GM10266 (cell line): ENCODE measurements at regions not wholly inside any gene's neighbourhood (a gene's known extent, or its start where the extent isn't known, plus 50 kb on each side); places are given as distances from the start of the nearest gene placed in this dataset.

Experiments
- DNase-seq: peaks from one replicate; pipeline ENCODE4 v3.0.0; 2012; ENCODE audit errors: extremely low spot score
- TF ChIP-seq, protein P1 (sequence below): IDR thresholded peaks from 2 replicates; pipeline ENCODE4 v1.5.1; 2012; ENCODE audit warnings: mild to moderate bottlenecking, low read depth; ENCODE audit not compliant: control insufficient read depth, insufficient read depth; ENCODE audit errors: missing control alignments

DNA sequence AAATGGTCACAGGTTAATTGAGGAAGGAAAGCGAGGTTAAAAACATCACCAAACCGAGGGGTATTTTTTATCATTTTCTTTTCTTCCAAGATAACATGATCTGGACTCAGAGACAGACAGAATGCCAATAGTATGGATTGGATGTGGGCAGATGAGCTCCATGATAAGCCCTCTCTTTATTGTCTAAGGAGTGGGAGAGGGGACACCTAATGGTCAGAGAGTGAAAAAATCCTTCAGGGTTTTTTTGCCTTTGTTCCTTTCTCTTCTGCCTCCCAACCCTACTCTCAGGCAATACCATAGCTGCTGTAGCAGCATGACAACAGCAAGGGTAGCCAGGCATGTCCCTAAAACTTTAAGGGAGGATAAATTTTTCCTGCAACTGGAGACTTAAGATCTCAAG is 94.7 kb downstream of the DIRAS2 start:
- DNase-seq, result no peak
- TF ChIP-seq, protein P1, sequence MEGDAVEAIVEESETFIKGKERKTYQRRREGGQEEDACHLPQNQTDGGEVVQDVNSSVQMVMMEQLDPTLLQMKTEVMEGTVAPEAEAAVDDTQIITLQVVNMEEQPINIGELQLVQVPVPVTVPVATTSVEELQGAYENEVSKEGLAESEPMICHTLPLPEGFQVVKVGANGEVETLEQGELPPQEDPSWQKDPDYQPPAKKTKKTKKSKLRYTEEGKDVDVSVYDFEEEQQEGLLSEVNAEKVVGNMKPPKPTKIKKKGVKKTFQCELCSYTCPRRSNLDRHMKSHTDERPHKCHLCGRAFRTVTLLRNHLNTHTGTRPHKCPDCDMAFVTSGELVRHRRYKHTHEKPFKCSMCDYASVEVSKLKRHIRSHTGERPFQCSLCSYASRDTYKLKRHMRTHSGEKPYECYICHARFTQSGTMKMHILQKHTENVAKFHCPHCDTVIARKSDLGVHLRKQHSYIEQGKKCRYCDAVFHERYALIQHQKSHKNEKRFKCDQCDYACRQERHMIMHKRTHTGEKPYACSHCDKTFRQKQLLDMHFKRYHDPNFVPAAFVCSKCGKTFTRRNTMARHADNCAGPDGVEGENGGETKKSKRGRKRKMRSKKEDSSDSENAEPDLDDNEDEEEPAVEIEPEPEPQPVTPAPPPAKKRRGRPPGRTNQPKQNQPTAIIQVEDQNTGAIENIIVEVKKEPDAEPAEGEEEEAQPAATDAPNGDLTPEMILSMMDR, result no peak

DNA sequence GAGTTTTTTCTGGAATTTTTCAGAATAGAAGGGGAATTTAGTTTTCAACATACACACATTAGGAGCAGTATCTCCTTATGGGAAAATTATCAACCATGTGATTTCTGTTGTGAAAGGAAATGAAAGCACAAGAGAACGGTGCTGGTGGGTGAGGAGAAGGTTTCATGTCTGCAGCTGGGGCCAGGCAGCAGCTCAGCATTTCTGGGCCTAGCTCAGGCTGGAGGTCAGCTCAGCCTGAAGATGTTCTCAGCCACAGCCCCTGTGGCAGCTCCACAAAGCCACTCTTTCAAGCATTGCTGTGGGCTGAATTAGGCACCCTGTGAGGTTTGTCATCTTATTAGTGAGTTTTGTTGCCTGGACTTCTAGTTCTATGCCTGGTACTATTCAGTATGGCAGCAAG is 90.3 kb downstream of the DIRAS2 start:
- TF ChIP-seq, protein P1, result no peak
- peak; percentile 36 for DNase-seq

DNA sequence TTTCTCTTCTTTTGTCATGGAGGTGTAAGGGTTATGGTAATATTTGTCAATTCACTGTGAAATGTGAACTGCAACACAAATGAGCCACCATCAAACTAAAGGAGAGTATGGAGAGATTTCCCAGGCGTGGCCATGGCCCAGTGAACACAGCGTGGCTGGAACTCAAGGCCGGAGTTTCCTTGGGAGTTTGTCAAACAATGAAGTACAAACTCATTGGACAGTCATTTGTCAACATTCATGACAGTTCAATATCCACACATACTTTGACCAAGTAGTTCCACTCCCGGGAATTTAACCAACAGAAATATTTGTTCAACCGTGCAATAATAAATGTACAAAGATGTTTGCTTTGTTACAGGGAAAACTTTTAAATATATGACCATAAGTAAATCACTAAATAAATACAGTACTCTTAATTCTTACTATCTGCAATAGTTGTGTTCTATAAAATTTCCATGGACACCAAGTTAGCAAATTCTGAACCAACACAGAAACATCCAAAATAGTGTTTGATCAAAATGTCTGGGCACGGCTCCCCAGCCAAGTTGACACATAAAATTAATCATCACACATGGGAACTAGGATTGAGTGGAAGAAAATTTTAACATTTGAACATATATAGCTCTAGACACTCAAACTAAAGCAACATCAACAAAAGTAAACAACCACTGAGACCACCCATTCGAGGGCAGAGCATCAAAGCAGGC is 87.1 kb downstream of the DIRAS2 start:
- DNase-seq, result no peak
- TF ChIP-seq, protein P1, result no peak

DNA sequence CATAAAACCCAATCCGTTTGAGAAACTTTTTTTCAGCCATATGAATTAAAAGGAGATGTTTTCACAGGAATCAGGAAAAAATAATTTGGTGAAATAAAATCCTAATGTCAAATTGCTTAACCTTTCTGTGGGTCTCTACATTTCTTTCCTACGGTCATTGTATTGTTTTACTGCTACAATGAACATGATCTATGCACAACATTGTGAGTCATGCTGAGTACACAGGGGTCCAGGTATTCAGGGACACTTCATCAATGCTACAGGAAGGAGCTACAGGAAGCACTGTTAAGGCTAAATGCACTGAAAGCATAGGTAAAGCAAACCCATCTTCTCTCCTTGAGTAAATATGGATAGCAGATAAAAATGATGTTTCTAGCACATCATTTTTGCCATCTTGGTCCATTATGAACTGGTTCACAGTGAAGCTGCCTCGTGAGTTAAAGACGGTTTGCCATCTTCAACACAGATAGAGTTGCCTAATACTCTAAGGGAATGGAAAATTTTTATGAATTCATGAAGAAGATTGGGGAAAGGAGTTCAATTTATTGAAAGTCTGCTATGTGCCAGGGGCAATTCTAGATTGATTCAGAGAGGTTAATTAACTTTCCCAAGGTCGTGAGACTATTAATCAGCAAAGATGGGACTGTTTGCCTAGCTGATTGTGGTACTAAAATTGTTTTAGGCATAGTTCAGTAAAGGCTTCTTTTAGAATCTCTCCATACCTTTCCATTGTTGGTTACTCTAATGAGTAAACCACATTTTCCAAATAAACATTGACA is 85.5 kb downstream of the DIRAS2 start:
- TF ChIP-seq, protein P1, result no peak
- no peak for DNase-seq

DNA sequence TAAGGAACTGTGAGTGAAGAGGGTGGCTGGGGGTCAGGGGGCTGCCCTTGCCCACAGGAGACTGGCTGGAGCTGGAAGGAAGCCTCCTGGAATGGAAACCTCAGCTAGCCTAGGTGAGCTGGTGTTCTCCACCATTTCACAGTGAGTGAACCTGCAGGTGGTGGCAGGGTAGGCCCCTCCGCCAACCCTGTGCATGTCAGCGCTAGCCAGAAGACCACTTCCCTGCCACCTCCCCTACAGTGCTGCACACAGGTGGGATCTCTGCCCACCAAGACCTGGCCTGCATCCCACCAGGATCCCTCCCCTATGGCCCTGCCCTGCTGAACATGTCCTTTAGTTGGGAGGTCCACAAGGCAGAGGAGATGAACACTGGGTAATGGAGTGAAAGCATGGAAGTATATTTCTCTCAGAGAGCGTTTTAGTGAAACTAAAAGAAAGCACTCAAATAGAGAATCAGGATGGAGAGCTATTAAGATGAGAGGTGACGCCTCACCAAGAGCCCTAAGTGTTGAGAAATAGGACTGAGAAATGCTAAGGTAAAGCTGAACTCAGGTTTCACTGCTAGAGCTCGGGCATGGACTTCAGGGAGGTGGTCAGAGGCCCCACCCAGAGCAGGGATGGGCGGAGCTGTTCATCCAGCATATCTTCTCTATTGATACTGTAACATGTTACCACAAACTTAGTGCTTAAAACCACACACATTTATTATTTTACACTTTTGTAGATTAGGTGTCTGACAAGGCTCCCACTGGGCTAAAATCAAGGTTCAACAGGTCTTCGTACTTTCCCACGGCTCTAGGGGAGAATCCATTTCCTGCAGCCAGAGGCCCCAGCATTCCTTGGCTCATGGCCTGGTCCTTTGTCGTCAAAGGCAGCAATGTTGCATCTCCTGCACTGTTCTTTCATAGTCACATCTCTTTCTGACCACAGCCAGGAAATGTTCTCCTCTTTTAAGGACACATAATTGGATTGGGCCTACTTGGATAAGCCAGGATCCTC is 83.2 kb downstream of the DIRAS2 start:
- TF ChIP-seq, protein P1, result no peak
- no peak for DNase-seq
